ENCODE measurements at regions not wholly inside any gene's neighbourhood (a gene's known extent, or its start where the extent isn't known, plus 50 kb on each side); places are given as distances from the start of the nearest gene placed in this dataset.

DNA sequence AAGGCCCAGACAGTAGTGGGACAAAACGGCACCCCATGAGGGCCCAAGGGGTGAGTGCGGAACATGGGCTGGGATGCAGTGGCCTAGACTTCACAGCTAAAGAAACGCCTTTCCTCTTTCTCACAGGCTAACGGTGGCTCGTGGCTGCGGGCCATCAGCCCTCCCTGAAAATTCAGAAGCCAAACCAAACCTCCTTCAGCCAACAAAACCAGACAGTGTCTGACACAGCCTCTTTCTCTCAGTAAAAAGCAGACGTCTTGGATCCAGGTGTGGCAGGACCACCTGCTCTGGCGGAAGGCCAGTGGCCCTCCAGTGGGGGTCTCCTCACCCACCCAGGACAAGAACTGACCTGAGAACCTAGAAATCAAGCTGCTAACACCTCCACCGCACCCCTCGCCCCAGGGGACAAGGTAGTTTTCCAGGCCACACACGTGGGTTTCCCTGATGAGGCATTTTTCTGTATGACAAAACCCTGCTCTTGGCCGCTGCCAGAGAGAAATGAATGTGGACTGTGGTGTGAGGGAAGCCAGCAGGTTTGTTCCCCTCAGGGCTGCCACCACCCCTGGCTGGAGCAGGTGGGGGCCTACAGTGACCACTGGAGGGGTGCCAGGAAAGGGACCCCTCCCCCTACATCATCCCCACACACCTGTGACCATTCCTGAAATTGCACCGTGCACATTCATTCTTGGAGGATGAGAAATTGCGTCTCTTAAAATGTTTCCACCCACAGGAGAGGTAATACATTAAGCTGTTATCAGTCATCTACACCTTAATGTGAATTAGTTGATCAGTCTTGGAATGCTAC, 76.8 kb upstream of the PIM1 start:
- TF ChIP-seq, protein P1, sequence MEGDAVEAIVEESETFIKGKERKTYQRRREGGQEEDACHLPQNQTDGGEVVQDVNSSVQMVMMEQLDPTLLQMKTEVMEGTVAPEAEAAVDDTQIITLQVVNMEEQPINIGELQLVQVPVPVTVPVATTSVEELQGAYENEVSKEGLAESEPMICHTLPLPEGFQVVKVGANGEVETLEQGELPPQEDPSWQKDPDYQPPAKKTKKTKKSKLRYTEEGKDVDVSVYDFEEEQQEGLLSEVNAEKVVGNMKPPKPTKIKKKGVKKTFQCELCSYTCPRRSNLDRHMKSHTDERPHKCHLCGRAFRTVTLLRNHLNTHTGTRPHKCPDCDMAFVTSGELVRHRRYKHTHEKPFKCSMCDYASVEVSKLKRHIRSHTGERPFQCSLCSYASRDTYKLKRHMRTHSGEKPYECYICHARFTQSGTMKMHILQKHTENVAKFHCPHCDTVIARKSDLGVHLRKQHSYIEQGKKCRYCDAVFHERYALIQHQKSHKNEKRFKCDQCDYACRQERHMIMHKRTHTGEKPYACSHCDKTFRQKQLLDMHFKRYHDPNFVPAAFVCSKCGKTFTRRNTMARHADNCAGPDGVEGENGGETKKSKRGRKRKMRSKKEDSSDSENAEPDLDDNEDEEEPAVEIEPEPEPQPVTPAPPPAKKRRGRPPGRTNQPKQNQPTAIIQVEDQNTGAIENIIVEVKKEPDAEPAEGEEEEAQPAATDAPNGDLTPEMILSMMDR (conservative IDR thresholded peaks at IDR 0.05), result no peak
- TF ChIP-seq EZH2 (IDR thresholded peaks at IDR 0.05; ENCODE audit: low read depth), result no peak

Data from PC-9 (cell line).